ENCODE measurements at regions not wholly inside any gene's neighbourhood (a gene's known extent, or its start where the extent isn't known, plus 50 kb on each side); places are given as distances from the start of the nearest gene placed in this dataset.

- DNase-seq: no peak
Measured at GRCh38 chr3:24945563-24945962, 450.9 kb upstream of the THRB start.

- DNase-seq: no peak
Measured at GRCh38 chr3:24947103-24947502, 452.5 kb upstream of the THRB start.

DNA sequence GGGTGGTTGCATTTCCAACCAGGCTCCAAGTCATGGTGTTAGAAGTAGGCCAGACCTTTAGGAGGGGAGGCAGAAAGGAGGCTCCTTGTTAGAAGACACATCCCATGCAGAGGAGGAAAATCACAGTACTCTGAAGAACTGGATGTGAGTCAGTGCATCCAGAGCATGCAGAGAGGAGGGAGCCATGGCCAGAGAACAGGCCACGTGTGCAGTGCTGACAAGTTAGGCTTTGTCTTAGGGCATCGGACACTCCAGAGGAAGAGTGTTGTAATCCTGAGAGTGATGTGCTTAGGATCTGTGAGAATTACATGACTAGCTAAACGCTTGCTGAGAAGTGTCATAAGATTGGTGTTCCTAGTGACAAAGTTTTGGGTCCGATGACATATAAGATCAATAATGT lies 456.5 kb upstream of the THRB start:
- no peak for DNase-seq

- DNase-seq: no peak
Measured at GRCh38 chr3:24952388-24952787, 457.7 kb upstream of the THRB start.

DNA sequence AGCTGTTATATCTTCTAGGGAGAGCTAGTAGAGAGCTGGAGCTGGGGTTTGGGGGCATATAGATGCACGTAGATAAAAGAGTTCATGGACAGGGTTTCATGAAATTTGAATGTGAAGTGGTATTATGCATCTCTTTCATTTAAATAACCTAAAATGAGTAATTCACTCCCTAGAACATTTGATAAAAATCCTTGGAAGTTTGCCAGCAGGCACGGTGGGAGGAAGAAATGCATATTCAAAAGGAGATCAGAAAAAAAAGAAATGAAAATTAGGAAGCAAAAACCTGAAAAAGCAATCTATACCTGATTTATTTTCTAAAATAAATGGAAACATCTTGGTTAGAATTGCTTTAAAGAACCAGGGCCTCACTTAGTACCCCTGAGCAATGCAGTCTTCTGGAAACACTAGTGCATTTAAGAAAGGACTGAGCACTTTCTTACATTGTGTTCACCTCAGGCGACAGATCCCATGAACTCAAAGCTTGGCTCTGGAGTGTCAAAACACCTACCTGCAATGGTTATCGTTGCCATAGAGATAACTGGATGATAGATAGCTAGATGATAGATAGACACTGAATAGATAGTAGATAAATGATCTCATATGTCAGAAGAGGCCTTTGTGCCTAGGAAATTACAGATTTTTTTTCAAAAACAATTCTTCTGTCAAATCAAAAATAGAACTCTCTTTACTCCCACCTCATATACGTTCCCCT lies 458.6 kb upstream of the THRB start:
- no peak for DNase-seq

GRCh38 chr3:24956613-24957012 lies 462.0 kb upstream of the THRB start:
- DNase-seq: no peak

- DNase-seq: no peak
Measured at GRCh38 chr3:24958271-24958670, 463.6 kb upstream of the THRB start.

GRCh38 chr3:24958910-24959447 lies 464.3 kb upstream of the THRB start:
- DNase-seq: no peak

- DNase-seq: no peak
Measured at GRCh38 chr3:24963762-24964625, 464.1 kb upstream of the RARB start.

DNA sequence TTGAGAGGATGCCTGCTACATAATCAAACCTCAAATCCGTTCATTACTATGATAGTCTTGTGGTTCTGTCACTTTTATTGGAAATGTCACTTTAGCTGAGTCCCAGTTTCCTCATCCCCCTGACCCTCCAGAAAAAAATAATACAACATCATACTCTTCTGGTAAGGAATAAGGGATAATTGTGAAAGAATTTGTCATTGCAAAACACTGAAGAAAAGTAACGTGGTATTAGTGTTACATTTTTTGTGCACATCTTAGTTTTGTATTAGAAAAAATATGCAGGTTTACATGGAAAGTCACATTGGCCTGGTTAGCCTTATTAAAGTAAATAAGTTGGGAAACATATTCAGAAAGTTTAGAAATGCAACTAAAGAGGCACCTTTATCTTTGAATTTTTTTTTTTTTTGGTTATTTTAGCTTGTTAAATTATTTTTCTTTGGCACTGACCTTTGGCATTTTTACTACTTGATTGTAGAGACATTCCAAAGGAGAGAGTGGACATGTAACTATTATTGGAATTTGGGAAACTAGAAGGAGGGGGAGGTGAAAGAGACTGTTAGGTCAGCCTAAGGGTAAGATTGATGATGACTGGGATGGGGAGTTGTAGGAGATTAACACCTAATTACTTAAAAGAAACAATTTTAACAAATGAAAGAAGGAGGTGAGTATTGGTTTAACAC lies 462.2 kb upstream of the RARB start:
- DNase-seq: no peak

DNA sequence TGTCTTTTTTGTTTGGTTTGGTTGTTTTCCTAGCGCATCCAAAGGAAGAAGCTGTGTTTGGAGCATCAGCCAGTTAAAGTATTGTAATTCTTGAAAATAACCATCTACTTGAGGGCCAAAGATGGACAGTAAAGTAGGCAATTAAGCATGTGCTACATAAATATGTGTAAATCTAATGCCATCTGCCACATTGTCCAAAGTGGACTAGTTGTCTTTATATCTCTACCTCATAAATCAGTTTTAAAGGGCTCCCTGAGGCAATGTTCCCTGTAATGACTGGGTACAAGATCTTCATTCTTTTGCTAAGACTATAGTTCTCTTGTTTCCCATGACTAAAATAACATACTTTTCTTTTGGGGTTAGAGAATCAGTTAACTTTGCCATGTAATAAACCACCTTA lies 460.0 kb upstream of the RARB start:
- DNase-seq: no peak

- no peak for DNase-seq
Measured at GRCh38 chr3:24972491-24972890, 455.6 kb upstream of the RARB start.

DNA sequence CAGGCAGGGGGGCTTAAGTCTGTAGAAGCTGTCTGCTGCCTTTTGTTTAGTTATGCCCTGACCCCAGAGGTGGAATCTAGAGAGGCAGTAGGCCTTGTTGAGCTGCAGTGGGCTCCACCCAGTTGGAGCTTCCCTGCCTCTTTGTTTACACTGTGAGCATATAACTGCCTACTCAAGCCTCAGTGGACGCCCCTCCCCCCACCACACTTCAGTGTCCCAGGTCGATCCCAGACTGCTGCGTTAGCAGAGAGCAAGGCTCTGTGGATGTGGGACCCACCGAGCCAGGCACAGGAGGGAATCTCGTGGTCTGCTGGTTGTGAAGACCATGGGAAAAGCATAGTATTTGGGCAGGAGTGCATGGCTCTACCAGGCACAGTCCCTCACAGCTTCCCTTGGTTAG lies 446.8 kb upstream of the RARB start:
- no peak for DNase-seq

DNA sequence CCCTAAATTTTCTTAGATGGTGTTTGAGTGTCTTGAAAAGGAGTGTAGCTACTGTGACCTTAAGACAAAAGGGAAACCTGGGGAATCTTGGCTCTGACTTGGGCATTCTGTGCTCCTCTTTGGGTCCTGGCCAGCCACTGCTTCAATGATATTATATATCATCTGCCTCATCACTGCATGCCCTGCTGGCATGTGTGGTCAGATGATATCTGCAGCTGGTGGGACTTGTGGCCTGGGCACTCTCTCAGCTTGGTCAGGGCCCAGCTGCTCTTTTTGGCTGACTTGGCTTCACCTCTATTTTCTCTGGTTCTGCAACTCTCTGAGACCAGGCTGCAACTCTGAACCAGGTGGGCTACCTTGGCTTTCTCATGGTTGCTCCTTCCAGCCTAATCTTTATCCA lies 446.1 kb upstream of the RARB start:
- no peak for DNase-seq

GRCh38 chr3:24985668-24986067 lies 442.4 kb upstream of the RARB start:
- DNase-seq: no peak

DNA sequence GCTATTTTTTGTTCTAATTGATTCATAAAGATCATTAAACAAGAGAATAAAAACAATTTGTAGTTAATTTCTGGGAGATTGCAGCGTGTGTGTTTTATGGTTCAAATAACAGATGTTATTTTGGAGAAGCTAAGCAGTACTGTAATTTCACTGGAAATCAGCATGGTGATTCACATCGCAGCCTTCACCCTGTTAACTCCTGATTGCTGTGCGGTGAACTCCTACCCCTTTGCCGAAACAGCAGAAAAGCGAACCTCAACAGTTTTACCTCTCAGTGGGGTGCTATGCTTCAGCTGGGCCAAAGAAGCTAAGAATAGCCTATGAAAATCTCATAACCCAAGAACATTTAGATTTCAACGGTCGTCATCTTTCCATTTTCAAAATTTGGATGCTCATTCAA lies 441.5 kb upstream of the RARB start:
- DNase-seq: no peak

- DNase-seq: no peak
Measured at GRCh38 chr3:24999357-24999756, 428.7 kb upstream of the RARB start.

DNA sequence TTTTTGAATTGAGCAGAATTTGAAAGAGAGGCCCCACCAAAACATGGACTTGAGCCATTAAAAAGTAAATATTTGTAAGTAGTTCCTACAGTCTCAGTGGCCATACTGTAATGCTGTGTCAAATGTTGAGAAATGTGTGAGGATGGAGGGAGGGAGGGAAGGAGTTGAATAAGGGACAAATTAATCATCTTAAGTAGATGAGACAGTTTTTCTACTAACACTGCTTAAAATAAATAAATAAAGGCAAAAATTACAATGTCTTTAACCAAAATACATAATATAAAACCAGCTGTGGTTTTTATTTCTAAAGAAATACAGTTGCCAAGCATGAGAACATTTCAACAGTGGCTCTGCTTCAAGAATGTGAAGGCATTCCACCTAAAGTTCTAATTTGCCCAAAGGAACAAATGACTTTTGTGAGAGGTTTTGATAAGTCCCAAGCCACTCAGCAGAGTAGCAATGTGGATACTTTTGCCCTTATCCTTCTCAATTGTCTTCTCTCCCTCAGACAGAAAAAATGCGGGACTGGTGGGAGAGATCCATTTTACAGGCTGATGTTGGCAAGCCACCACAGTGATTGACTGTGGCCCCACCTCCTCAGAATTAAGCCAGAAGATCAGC lies 427.0 kb upstream of the RARB start:
- DNase-seq: no peak

DNA sequence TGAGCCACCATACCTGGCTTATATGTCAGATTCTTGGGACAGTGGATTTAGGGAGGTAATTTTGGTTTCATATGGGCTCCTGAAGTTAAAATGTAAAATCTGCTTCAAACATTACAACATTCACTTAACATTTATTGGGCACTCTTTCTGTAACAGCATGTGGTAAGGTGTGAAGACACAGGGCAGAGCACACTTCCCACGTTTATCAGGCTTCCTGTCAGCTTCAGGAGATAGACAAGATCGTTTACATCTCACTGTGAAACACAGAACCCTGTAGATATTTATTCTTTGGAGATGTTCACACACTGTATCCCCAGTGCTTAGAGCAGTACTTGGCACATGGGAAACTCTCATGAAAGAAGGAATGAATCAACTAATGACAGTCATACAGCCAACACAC lies 426.0 kb upstream of the RARB start:
- no peak for DNase-seq

DNA sequence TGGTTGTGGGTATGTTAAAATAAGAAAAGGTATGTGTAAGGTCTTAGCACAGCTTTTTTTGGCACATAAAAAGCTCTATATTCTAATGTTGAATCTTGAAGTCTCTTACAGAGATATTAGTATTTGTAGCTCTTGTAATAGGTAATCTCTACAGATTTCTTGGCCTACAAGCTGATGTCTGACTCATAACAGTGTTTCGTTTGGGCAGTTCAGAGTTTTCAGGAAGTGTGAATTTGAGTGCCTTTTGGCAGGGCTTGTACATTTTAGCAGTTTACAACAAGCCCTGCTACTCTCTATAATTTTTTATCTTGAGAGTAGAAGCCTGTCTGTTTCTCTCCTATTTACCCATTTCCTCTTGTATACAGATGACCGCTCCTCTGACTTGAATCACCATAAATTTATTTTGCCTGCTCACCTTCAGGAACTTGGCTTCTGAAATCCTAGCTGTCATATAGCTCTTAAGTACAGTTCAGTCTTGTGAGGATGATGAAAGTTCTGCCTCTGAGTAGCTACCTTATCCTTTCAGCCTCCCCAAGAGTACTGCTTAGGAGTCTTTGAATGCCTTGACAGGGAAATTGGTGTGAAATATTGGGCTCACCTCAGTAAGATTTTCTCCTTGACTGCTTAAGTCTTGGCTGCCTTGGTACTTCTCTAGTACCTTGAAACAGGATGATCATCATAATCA lies 419.9 kb upstream of the RARB start:
- DNase-seq: no peak

- no peak for DNase-seq
Measured at GRCh38 chr3:25009665-25010064, 418.4 kb upstream of the RARB start.

- no peak for DNase-seq
Measured at GRCh38 chr3:25015599-25015998, 412.5 kb upstream of the RARB start.

DNA sequence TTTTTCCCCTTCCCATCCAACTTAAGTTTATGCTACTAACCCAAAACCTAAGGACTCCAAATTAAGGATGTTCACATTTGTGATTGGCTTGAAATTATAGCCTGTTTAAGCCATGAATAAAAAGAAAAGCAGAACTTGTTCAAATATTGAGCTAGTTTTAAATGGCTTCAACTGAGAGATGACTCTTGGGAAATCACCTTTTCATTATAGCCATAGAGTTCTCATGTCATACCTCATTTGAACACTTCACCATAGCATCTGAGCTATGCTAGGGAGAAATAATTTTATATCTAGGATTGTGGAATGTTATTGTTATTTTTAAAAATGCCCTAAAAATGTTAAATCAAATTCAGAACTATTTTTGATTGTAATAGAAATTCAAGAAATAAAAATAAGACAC lies 409.2 kb upstream of the RARB start:
- DNase-seq: no peak

Data from NCI-H345 (cell line).